ENCODE measurements at regions not wholly inside any gene's neighbourhood (a gene's known extent, or its start where the extent isn't known, plus 50 kb on each side); places are given as distances from the start of the nearest gene placed in this dataset.

DNA sequence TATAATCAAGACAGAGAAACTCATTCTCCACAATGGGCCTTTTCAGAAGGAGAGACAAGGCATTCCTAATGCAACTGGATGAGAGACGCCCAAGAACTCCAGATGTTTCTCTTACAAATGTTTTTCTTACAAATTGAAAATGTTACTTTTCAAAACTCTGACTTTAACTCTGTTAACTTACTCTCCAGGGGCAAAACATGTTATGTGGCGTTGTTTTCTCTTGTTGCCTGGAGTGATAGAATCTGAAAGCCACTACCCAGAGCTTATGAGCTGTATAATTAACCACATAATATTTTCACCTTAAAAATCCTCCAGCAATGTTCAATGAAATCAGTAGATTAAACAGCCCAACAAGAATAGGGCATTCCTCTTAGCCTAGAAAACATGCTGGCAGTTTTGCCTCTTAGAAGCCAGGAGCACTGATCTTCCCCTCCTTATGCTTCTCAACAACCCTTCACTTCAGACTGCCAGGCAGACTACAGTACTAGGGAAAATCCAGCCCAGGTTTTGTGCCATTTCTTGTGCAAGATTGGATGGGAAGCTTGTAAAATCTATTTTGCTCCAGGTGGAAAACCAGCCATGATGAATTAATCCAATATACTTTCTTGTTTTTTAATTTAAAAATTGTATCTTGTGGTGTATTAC, 186.7 kb upstream of the GADL1 start:
- Histone ChIP-seq H2AFZ (ENCODE audit: low read length) (no peak overlapping the region), H4K20me1 (ENCODE audit: insufficient read depth, low read length, poor library complexity, severe bottlenecking) (no peaks in the 10 kb centered on the region), H3K9me2 (replicated peaks; ENCODE audit: low read depth, low read length) (no peaks in the 10 kb centered on the region), H3F3A (ENCODE audit: low read depth) (no peaks in the 10 kb centered on the region), H3K4me3 (ENCODE audit: low read length, poor library complexity, severe bottlenecking) (no peak overlapping the region), H3K79me2 (ENCODE audit: insufficient read depth, low read length) (no peaks in the 10 kb centered on the region), H3K27me3 (ENCODE audit: insufficient read depth, low read length, poor library complexity, severe bottlenecking) (no peaks in the 10 kb centered on the region), H3K9ac (ENCODE audit: low read depth, low read length, poor library complexity, severe bottlenecking) (no peak overlapping the region), H3K9me3 (ENCODE audit: insufficient read depth, low read depth, low read length) (no peaks in the 10 kb centered on the region), H3K4me2 (ENCODE audit: low read depth, low read length, poor library complexity, severe bottlenecking) (no peak overlapping the region), H3K4me1 (ENCODE audit: insufficient read depth, low read length, poor library complexity, severe bottlenecking) (peaks cover 23% of the 10 kb centered on the region), H3K36me3 (ENCODE audit: insufficient read depth, low read length) (no peaks in the 10 kb centered on the region)
- no peak for TF ChIP-seq EZH2phosphoT487 (IDR thresholded peaks at IDR 0.05; ENCODE audit: borderline replicate concordance)
- TF ChIP-seq, protein P1, sequence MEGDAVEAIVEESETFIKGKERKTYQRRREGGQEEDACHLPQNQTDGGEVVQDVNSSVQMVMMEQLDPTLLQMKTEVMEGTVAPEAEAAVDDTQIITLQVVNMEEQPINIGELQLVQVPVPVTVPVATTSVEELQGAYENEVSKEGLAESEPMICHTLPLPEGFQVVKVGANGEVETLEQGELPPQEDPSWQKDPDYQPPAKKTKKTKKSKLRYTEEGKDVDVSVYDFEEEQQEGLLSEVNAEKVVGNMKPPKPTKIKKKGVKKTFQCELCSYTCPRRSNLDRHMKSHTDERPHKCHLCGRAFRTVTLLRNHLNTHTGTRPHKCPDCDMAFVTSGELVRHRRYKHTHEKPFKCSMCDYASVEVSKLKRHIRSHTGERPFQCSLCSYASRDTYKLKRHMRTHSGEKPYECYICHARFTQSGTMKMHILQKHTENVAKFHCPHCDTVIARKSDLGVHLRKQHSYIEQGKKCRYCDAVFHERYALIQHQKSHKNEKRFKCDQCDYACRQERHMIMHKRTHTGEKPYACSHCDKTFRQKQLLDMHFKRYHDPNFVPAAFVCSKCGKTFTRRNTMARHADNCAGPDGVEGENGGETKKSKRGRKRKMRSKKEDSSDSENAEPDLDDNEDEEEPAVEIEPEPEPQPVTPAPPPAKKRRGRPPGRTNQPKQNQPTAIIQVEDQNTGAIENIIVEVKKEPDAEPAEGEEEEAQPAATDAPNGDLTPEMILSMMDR (conservative IDR thresholded peaks at IDR 0.05; ENCODE audit: low read length): no peak

DNA sequence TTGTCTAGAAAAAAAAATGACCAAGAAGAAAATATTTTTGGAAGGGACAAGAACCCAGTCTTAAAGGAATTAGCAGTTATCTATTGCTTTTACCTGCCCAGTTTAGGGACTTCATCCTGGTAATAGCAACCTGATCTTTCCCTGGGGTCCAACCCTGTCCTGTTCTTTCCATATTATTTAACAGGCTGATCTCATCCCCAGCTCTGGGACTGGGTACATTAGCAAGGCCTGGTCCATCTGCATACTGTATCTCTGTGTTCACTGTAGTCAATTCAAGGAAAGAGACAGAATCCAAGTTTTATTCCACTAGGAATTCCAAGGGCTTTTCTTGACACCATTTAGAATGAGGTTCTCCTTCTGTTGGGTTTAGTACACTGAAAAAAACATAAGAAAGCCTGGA, 191.7 kb upstream of the GADL1 start:
- no peak overlapping the region for H3K4me2 ChIP-seq (ENCODE audit: low read depth, low read length, poor library complexity, severe bottlenecking)
- no peaks in the 10 kb centered on the region for H3K79me2 ChIP-seq (ENCODE audit: insufficient read depth, low read length)
- H3K9me3 ChIP-seq (ENCODE audit: insufficient read depth, low read depth, low read length): no peaks in the 10 kb centered on the region
- H3F3A ChIP-seq (ENCODE audit: low read depth): no peaks in the 10 kb centered on the region
- H3K27me3 ChIP-seq (ENCODE audit: insufficient read depth, low read length, poor library complexity, severe bottlenecking): no peaks in the 10 kb centered on the region
- H3K4me3 ChIP-seq (ENCODE audit: low read length, poor library complexity, severe bottlenecking): no peak overlapping the region
- H3K9ac ChIP-seq (ENCODE audit: low read depth, low read length, poor library complexity, severe bottlenecking): no peak overlapping the region
- H3K9me2 ChIP-seq (replicated peaks; ENCODE audit: low read depth, low read length): no peaks in the 10 kb centered on the region
- no peak for TF ChIP-seq EZH2phosphoT487 (IDR thresholded peaks at IDR 0.05; ENCODE audit: borderline replicate concordance)
- TF ChIP-seq, protein P1 (conservative IDR thresholded peaks at IDR 0.05; ENCODE audit: low read length): no peak
- no peaks in the 10 kb centered on the region for H3K36me3 ChIP-seq (ENCODE audit: insufficient read depth, low read length)
- H2AFZ ChIP-seq (ENCODE audit: low read length): no peak overlapping the region
- no peaks in the 10 kb centered on the region for H3K4me1 ChIP-seq (ENCODE audit: insufficient read depth, low read length, poor library complexity, severe bottlenecking)
- H4K20me1 ChIP-seq (ENCODE audit: insufficient read depth, low read length, poor library complexity, severe bottlenecking): no peaks in the 10 kb centered on the region

DNA sequence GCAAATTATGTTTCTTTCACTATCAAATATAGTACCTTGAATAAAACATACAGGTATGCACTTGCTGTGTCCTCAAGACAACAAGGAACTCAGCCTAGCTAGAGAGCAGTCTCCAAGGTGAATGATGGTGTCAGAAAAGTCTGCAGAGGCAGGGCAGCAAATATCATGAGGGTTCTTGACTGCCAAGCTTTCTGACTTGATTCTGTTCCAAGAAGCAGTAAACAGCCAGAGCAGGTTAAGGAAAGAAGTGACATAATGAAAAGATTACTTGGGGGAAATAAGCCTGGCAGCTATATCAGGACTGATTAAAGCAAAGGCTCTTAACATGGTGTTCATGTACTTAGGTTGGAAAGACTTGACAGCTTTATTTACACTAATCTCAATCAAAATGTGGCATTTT, 192.2 kb upstream of the GADL1 start:
- Histone ChIP-seq H3K27me3 (ENCODE audit: insufficient read depth, low read length, poor library complexity, severe bottlenecking) (no peaks in the 10 kb centered on the region), H3K4me1 (ENCODE audit: insufficient read depth, low read length, poor library complexity, severe bottlenecking) (no peaks in the 10 kb centered on the region), H3K36me3 (ENCODE audit: insufficient read depth, low read length) (no peaks in the 10 kb centered on the region), H3K4me2 (ENCODE audit: low read depth, low read length, poor library complexity, severe bottlenecking) (no peak overlapping the region), H2AFZ (ENCODE audit: low read length) (no peak overlapping the region), H3K9me2 (replicated peaks; ENCODE audit: low read depth, low read length) (no peaks in the 10 kb centered on the region), H3K4me3 (ENCODE audit: low read length, poor library complexity, severe bottlenecking) (no peak overlapping the region), H3F3A (ENCODE audit: low read depth) (no peaks in the 10 kb centered on the region), H3K9me3 (ENCODE audit: insufficient read depth, low read depth, low read length) (no peaks in the 10 kb centered on the region), H3K9ac (ENCODE audit: low read depth, low read length, poor library complexity, severe bottlenecking) (no peak overlapping the region), H4K20me1 (ENCODE audit: insufficient read depth, low read length, poor library complexity, severe bottlenecking) (no peaks in the 10 kb centered on the region), H3K79me2 (ENCODE audit: insufficient read depth, low read length) (no peaks in the 10 kb centered on the region)
- TF ChIP-seq EZH2phosphoT487 (IDR thresholded peaks at IDR 0.05; ENCODE audit: borderline replicate concordance): no peak
- TF ChIP-seq, protein P1 (conservative IDR thresholded peaks at IDR 0.05; ENCODE audit: low read length): no peak

Data from Loucy (cell line).